Osteoblast (primary cell): ENCODE measurements at regions not wholly inside any gene's neighbourhood (a gene's known extent, or its start where the extent isn't known, plus 50 kb on each side); places are given as distances from the start of the nearest gene placed in this dataset.

Experiments used
- DNase-seq: peaks from one replicate; pipeline ENCODE4 v3.0.0; 2011; ENCODE audit warnings: low spot score, mixed read lengths; ENCODE audit not compliant: insufficient read length; ENCODE audit errors: missing footprints
- H2AFZ ChIP-seq: 2 replicates; pipeline ENCODE4 v1.6.0; 2011; ENCODE audit warnings: mild to moderate bottlenecking, low read length
- H3K27ac ChIP-seq: 2 replicates; pipeline ENCODE4 v1.5.1; 2011; ENCODE audit warnings: mild to moderate bottlenecking, low read depth, low read length, moderate library complexity
- H3K27me3 ChIP-seq: 2 replicates; pipeline ENCODE4 v1.6.0; 2012; ENCODE audit warnings: mild to moderate bottlenecking, control low read depth, inconsistent platforms, low read length, moderate library complexity; ENCODE audit not compliant: insufficient read depth
- H3K36me3 ChIP-seq: 2 replicates; pipeline ENCODE4 v1.5.1; 2011; ENCODE audit warnings: mild to moderate bottlenecking, low read length, control low read depth, moderate library complexity; ENCODE audit not compliant: insufficient read depth
- H3K4me1 ChIP-seq: 2 replicates; pipeline ENCODE4 v1.5.1; 2011; ENCODE audit warnings: mild to moderate bottlenecking, low read length, control low read depth, moderate library complexity; ENCODE audit not compliant: insufficient read depth
- H3K4me2 ChIP-seq: 2 replicates; pipeline ENCODE4 v1.6.0; 2011; ENCODE audit warnings: mild to moderate bottlenecking, low read length; ENCODE audit not compliant: insufficient read depth
- H3K4me3 ChIP-seq: fragments of 200-600 bp; sonication (generic); 3 replicates; pipeline ENCODE4 v1.5.1; 2012; ENCODE audit warnings: mild to moderate bottlenecking, low read length, inconsistent platforms; ENCODE audit not compliant: insufficient read depth
- H3K79me2 ChIP-seq: 2 replicates; pipeline ENCODE4 v1.6.0; 2012; ENCODE audit warnings: mild to moderate bottlenecking, low read length, control low read depth, inconsistent platforms; ENCODE audit not compliant: insufficient read depth
- H3K9me3 ChIP-seq: 2 replicates; pipeline ENCODE4 v1.5.1; 2011; ENCODE audit warnings: low read depth, low read length, control low read depth
- H4K20me1 ChIP-seq: 2 replicates; pipeline ENCODE4 v1.6.0; 2012; ENCODE audit warnings: mild to moderate bottlenecking, low read length, control low read depth; ENCODE audit not compliant: insufficient read depth
- TF ChIP-seq, protein P1 (sequence below): IDR thresholded peaks from 2 replicates; pipeline ENCODE4 v1.5.1; 2011; ENCODE audit warnings: mild to moderate bottlenecking, low read depth, low read length, moderate library complexity; ENCODE audit errors: extremely low read depth

DNA sequence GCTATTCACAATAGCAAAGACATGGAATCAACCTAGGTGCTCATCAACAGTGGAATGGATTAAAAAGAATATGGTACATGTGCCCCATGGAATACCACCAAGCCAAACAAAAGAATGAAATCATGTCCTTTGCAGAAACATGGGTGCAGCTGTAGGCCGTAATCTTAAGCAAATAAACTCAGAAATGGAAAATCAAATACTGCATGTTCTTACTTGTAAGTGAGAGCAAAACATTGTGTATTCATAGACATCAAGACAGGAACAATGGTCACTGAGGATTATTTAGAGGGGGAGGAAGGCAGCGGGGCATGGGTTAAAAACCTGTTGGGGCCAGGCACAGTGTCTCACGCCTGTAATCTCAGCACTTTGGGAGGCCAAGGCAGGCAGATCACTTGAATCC, 304.7 kb upstream of the ROBO2 start:
- H3K9me3 ChIP-seq = no peaks in the 10 kb centered on the region
- H4K20me1 ChIP-seq = no peaks in the 10 kb centered on the region
- no peak overlapping the region for H3K4me2 ChIP-seq
- TF ChIP-seq, protein P1, sequence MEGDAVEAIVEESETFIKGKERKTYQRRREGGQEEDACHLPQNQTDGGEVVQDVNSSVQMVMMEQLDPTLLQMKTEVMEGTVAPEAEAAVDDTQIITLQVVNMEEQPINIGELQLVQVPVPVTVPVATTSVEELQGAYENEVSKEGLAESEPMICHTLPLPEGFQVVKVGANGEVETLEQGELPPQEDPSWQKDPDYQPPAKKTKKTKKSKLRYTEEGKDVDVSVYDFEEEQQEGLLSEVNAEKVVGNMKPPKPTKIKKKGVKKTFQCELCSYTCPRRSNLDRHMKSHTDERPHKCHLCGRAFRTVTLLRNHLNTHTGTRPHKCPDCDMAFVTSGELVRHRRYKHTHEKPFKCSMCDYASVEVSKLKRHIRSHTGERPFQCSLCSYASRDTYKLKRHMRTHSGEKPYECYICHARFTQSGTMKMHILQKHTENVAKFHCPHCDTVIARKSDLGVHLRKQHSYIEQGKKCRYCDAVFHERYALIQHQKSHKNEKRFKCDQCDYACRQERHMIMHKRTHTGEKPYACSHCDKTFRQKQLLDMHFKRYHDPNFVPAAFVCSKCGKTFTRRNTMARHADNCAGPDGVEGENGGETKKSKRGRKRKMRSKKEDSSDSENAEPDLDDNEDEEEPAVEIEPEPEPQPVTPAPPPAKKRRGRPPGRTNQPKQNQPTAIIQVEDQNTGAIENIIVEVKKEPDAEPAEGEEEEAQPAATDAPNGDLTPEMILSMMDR = no peak
- no peaks in the 10 kb centered on the region for H3K4me1 ChIP-seq
- no peak overlapping the region for H3K27ac ChIP-seq
- no peaks in the 10 kb centered on the region for H3K36me3 ChIP-seq
- H2AFZ ChIP-seq = no peak overlapping the region
- no peak overlapping the region for H3K4me3 ChIP-seq
- DNase-seq = no peak
- no peaks in the 10 kb centered on the region for H3K27me3 ChIP-seq
- no peaks in the 10 kb centered on the region for H3K79me2 ChIP-seq

DNA sequence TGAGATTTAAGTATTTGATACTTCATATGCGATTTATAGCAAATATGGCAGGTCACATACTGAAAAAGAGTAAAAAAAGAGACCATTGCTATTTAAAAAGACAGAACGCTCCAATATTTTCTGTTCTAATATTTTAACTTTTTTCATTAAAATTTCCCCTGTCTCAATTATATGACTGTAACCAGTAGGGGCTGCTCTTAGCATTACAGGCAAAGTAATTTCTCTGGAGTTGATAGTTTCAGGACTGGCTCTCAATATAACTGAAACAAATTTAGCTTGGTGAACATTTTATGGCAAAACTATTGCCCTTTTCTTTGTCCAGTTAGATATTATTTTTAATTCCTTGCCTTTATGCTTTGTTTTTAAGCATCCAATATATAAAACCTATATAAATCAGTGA, 286.3 kb upstream of the ROBO2 start:
- no peaks in the 10 kb centered on the region for H3K79me2 ChIP-seq
- TF ChIP-seq, protein P1 = no peak
- DNase-seq = no peak

DNA sequence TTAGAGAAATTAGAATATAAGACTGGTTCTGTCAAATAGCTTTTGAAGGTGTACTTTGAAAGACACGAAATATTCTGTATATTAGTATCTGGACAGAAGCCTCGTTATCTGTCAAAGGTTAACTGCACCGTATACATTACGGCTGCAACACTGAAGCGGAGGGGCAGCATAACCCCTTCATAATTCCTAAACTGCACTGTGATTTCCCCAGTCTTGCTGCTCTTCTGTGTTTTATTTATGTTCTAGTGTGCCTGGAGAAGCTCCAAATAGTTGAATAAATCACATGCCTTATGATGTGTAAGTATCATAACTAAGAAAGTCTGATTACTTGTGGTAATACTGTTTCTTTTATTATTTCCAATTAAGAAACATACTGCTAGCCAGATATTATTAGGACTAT, 285.7 kb upstream of the ROBO2 start:
- H4K20me1 ChIP-seq = no peaks in the 10 kb centered on the region
- TF ChIP-seq, protein P1 = no peak
- H3K79me2 ChIP-seq = no peaks in the 10 kb centered on the region
- H3K4me1 ChIP-seq = no peaks in the 10 kb centered on the region
- no peaks in the 10 kb centered on the region for H3K9me3 ChIP-seq
- H3K4me2 ChIP-seq = no peak overlapping the region
- no peak overlapping the region for H2AFZ ChIP-seq
- DNase-seq = no peak
- H3K4me3 ChIP-seq = no peak overlapping the region
- H3K27me3 ChIP-seq = no peaks in the 10 kb centered on the region
- no peaks in the 10 kb centered on the region for H3K36me3 ChIP-seq
- H3K27ac ChIP-seq = no peak overlapping the region

More for the DNA sequence above, 286.3 kb upstream of the ROBO2 start:
- no peak overlapping the region for H3K4me2 ChIP-seq
- H3K27me3 ChIP-seq = no peaks in the 10 kb centered on the region
- H3K36me3 ChIP-seq = no peaks in the 10 kb centered on the region
- no peaks in the 10 kb centered on the region for H4K20me1 ChIP-seq
- H2AFZ ChIP-seq = no peak overlapping the region
- H3K9me3 ChIP-seq = no peaks in the 10 kb centered on the region
- H3K4me1 ChIP-seq = no peaks in the 10 kb centered on the region
- no peak overlapping the region for H3K27ac ChIP-seq
- H3K4me3 ChIP-seq = no peak overlapping the region

DNA sequence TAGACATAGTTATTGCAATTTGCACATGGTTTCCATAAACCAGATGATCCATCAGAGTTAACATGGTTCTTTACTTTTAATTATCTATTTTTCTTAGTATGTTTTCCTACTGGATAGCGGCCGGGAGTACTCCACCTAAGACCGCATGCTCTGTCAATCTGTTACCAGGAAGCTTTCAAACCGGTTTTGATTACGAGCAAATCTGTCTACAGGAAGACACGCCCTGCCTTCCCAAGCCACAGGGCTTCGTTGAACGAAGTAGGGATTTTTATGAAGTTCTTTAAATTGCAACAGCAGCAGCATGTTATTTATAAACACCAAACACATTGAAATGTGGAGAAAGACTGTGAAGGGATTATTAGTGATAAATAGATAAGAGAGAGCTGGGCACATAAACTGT, 283.3 kb upstream of the ROBO2 start:
- Histone ChIP-seq H3K27ac (no peak overlapping the region), H3K27me3 (no peaks in the 10 kb centered on the region), H3K4me1 (no peaks in the 10 kb centered on the region), H3K4me3 (no peak overlapping the region), H3K79me2 (no peaks in the 10 kb centered on the region), H2AFZ (no peak overlapping the region), H3K36me3 (no peaks in the 10 kb centered on the region), H4K20me1 (no peaks in the 10 kb centered on the region), H3K4me2 (no peak overlapping the region), H3K9me3 (peaks cover 2% of the 10 kb centered on the region)
- TF ChIP-seq, protein P1 = no peak
- no peak for DNase-seq
